Prostate gland (tissue), 2 donors: ENCODE measurements at regions not wholly inside any gene's neighbourhood (a gene's known extent, or its start where the extent isn't known, plus 50 kb on each side); places are given as distances from the start of the nearest gene placed in this dataset.

Experiments
- DNase-seq: peaks from one replicate; pipeline ENCODE4 v3.0.0-alpha.2; 2019; ENCODE audit warnings: low spot score
- H3K27ac ChIP-seq, 2 donors: fragments of 200-600 bp; sonication (generic); 2 replicates each; pipeline ENCODE4 v1.5.1; 2017 to 2019
- H3K27me3 ChIP-seq: fragments of 200-600 bp; sonication (generic); replicated peaks from 2 replicates; pipeline ENCODE4 v1.5.1; 2019; ENCODE audit not compliant: insufficient read depth
- H3K36me3 ChIP-seq, 2 donors: fragments of 200-600 bp; sonication (generic); 1 replicate in 1 of 2; 2 replicates in 1 of 2; pipeline versions ENCODE4 v1.5.1 to v1.8.1; 2017 to 2019
- H3K4me1 ChIP-seq: fragments of 200-600 bp; sonication (generic); replicated peaks from 2 replicates; pipeline ENCODE4 v1.5.1; 2019
- H3K4me3 ChIP-seq, 2 donors: fragments of 200-600 bp; sonication (generic); 2 replicates each; pipeline ENCODE4 v1.5.1; 2017 to 2019
- H3K9me3 ChIP-seq: fragments of 200-600 bp; sonication (generic); 2 replicates; pipeline ENCODE4 v1.5.1; 2017
- POLR2A ChIP-seq: fragments of 450-650 bp; IDR thresholded peaks from one replicate; pipeline ENCODE4 v1.6.1; 2016; ENCODE audit warnings: antibody characterized with exemption, mild to moderate bottlenecking
- POLR2AphosphoS5 ChIP-seq: sonication (generic); formaldehyde crosslinking; IDR thresholded peaks from one replicate; pipeline ENCODE4 v1.6.1; 2017; ENCODE audit warnings: antibody characterized with exemption
- WGBS: methylation state at CpG from one replicate; pipeline ENCODE4 v1.1.5; 2018; 5-methylcytosine and 5-hydroxymethylcytosine counted together
- intact Hi-C: fragments of 100-400 bp; cut with DNase I; formaldehyde crosslinking; loops from one replicate; pipeline ENCODE4 v1.14.2; 2022
- TF ChIP-seq, protein P1 (sequence below), 4 experiments: fragments of 200-600 bp in 2 of 4; fragments of 450-650 bp in 2 of 4; sonication (generic) in 2 of 4; IDR thresholded peaks; 1 replicate in 3 of 4; 2 replicates in 1 of 4; pipeline ENCODE4 v1.5.1; 2016 to 2019; ENCODE audit warnings: antibody characterized with exemption in 4 of 4, mild to moderate bottlenecking in 2 of 4, moderate library complexity in 2 of 4

DNA sequence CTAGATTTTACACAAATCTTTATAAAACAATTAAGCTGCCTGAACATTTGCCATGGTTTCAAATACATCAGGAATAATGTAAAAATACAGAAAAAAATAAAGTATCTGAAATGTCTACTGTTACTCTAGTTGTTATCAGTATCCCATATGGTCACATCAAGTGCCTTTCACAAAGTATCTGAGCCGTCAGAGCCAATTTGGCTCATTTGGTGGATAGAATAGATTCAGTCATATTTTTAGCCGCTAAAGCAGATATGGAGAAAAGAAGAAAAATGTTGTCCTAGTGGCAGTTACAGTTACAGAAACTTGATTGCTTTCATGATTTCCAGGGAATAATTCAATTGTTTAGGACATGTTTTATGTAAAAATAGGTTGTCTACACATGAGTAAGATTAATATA lies 641.1 kb downstream of the RAPGEF2 start:
- no peak for DNase-seq
- intact Hi-C loops, result no loop called here
- no peak for TF ChIP-seq POLR2AphosphoS5
- no peak overlapping the region for H3K4me3 ChIP-seq
- no peaks in the 10 kb centered on the region for H3K36me3 ChIP-seq
- no peaks in the 10 kb centered on the region for H3K27me3 ChIP-seq
- no peak overlapping the region for H3K27ac ChIP-seq
- 41% methylated on average over 2 of the region's 2 CpGs for WGBS
- no peaks in the 10 kb centered on the region for H3K9me3 ChIP-seq
- no peaks in the 10 kb centered on the region for H3K4me1 ChIP-seq

DNA sequence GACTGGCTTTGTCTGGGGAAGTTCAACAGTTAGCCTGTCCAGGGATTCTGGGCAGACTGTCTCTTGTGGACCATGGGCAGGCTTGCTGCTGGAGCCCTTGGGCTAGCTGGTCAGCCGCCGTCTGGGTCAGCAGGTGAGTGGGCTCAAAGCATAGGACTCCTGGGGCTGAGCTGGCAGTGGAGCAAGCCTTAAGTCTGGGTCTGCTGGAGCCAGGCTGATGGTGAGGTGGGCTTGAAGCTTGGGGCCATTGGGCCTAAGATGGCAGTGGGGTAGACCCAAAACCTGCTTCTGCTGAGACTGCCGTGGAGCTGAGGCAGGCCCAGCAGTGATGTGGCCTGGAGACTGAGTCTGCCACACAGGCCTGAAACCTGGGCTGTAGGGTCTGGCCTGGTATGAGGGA lies 645.1 kb downstream of the RAPGEF2 start:
- no peak for DNase-seq
- Histone ChIP-seq H3K9me3 (no peaks in the 10 kb centered on the region), H3K4me3 (no peak overlapping the region), H3K4me1 (no peaks in the 10 kb centered on the region), H3K27me3 (no peaks in the 10 kb centered on the region), H3K27ac (no peak overlapping the region), H3K36me3 (no peaks in the 10 kb centered on the region)
- intact Hi-C loops, result no loop called here
- no peak for TF ChIP-seq POLR2AphosphoS5
- no peak for TF ChIP-seq POLR2A
- TF ChIP-seq, protein P1, sequence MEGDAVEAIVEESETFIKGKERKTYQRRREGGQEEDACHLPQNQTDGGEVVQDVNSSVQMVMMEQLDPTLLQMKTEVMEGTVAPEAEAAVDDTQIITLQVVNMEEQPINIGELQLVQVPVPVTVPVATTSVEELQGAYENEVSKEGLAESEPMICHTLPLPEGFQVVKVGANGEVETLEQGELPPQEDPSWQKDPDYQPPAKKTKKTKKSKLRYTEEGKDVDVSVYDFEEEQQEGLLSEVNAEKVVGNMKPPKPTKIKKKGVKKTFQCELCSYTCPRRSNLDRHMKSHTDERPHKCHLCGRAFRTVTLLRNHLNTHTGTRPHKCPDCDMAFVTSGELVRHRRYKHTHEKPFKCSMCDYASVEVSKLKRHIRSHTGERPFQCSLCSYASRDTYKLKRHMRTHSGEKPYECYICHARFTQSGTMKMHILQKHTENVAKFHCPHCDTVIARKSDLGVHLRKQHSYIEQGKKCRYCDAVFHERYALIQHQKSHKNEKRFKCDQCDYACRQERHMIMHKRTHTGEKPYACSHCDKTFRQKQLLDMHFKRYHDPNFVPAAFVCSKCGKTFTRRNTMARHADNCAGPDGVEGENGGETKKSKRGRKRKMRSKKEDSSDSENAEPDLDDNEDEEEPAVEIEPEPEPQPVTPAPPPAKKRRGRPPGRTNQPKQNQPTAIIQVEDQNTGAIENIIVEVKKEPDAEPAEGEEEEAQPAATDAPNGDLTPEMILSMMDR (IDR thresholded peaks at IDR 0.05), result no peak
- 72% methylated on average over 3 of the region's 3 CpGs for WGBS

DNA sequence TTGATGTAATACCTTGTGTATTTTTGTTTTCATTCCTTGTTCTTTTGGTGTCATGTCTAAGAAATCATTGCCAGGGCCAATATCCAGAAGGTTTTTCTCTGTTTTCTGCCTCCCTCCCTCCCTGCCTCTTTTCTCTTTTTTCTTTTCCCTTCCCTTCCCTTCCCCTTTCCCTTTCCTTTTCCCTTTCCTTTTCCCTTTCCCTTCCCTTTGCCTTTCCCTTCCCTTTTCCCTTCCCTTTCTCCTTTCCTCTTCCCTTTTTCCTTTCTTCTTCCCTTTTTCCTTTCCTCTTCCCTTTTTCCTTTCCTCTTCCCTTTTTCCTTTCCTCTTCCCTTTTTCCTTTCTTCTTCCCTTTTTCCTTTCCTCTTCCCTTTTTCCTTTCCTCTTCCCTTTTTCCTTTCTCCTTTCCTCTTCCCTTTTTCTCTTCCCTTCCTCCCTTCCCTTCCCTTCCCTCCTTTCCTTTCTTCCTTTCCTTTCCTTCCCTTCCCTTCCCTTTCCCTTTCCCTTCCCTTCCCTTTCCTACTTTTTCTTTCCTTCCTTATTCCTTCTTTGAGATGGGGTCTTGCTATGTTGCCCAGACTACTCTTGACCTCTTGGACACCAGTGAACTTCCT lies 646.1 kb downstream of the RAPGEF2 start:
- TF ChIP-seq POLR2AphosphoS5, result no peak
- TF ChIP-seq, protein P1 (IDR thresholded peaks at IDR 0.05), result no peak
- no peak for TF ChIP-seq POLR2A
- Histone ChIP-seq H3K27ac (no peak overlapping the region), H3K36me3 (no peaks in the 10 kb centered on the region), H3K4me1 (no peaks in the 10 kb centered on the region), H3K4me3 (no peak overlapping the region), H3K9me3 (no peaks in the 10 kb centered on the region), H3K27me3 (no peaks in the 10 kb centered on the region)
- intact Hi-C loops, result no loop called here
- DNase-seq, result no peak

DNA sequence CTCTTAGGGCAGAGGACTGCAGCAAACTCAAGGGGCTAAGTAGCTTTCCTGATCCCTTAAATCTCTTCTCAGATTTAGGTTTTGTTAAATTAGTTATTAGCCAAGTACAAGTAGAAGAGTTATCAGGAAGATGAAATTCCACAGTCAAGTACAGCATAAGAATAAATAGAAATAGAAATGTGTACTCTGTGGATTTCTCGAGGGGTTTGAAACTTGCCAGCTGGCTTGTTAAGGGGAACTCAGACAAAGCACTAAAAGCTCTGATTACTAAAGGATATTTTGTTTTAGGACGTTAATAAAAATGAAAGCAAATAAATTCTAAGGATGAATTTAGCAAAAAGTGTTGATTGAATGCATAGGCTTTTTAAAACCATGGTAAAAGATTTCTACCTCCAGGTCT lies 654.6 kb downstream of the RAPGEF2 start:
- no peaks in the 10 kb centered on the region for H3K27me3 ChIP-seq
- intact Hi-C loops, result no loop called here
- no peak for TF ChIP-seq POLR2AphosphoS5
- TF ChIP-seq, protein P1 (IDR thresholded peaks at IDR 0.05), result no peak
- TF ChIP-seq POLR2A, result no peak
- whole genome bisulfite sequencing, result 4% methylated on average over 2 of the region's 2 CpGs
- no peaks in the 10 kb centered on the region for H3K9me3 ChIP-seq
- no peak overlapping the region for H3K4me3 ChIP-seq
- H3K4me1 ChIP-seq, result no peaks in the 10 kb centered on the region
- DNase-seq, result no peak
- no peaks in the 10 kb centered on the region for H3K36me3 ChIP-seq
- H3K27ac ChIP-seq, result no peak overlapping the region

DNA sequence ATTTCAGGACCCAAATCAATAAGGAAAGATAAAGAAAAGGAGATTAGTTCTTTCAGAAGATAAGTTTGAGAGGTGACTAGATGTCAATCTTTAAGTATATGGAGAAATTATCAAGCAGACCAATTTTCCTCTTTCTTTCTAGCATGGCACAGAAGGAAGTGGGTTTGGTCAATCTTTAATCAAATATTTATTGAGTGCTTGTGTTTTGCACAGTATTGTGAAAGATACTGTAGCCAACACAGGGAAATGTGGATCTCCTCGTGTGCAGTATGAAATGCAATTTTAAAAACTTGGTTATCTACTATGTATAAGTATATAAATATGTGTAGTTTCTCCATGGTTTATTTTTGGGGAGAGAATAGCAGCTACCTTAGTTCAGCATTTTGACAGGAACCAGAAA lies 655.2 kb downstream of the RAPGEF2 start:
- no peak overlapping the region for H3K27ac ChIP-seq
- no peak for DNase-seq
- no peak overlapping the region for H3K4me3 ChIP-seq
- no peaks in the 10 kb centered on the region for H3K36me3 ChIP-seq
- no peaks in the 10 kb centered on the region for H3K27me3 ChIP-seq
- 51% methylated on average over 1 of the region's 1 CpG for WGBS
- TF ChIP-seq POLR2AphosphoS5 (no peak), POLR2A (no peak)
- TF ChIP-seq, protein P1 (IDR thresholded peaks at IDR 0.05), result no peak
- intact Hi-C loops, result no loop called here
- H3K4me1 ChIP-seq, result no peaks in the 10 kb centered on the region
- H3K9me3 ChIP-seq, result no peaks in the 10 kb centered on the region
